AG04450 (cell line): ENCODE measurements at regions not wholly inside any gene's neighbourhood (a gene's known extent, or its start where the extent isn't known, plus 50 kb on each side); places are given as distances from the start of the nearest gene placed in this dataset.

Source experiments
- CTCF ChIA-PET: fragments of 300-600, 350-600 bp; formaldehyde crosslinking; extraction: SDS; loops from one replicate; lab custom pipeline; 2022; ENCODE audit warnings: antibody characterized with exemption, inconsistent platforms; lab: Charles Lee
- POLR2A ChIA-PET: fragments of 350-600 bp; formaldehyde crosslinking; extraction: SDS; loops from one replicate; lab custom pipeline; 2021; ENCODE audit warnings: antibody characterized with exemption, inconsistent platforms; lab: Yijun Ruan, JAX
- DNase-seq: peaks from one replicate; pipeline ENCODE4 v3.0.0-alpha.2; 2011; ENCODE audit warnings: low read depth, low spot score
- H3K27ac ChIP-seq: one replicate; pipeline ENCODE4 v1.5.1; 2012; ENCODE audit warnings: low read depth, low read length, control low read depth
- H3K27me3 ChIP-seq: one replicate; pipeline ENCODE4 v1.6.0; 2012; ENCODE audit warnings: low read length; ENCODE audit not compliant: control insufficient read depth, insufficient read depth
- H3K4me3 ChIP-seq: 2 replicates; pipeline ENCODE4 v1.5.1; 2011; ENCODE audit warnings: mild to moderate bottlenecking, low read depth, low read length, control low read depth
- H3K9me3 ChIP-seq: 2 replicates; pipeline ENCODE4 v1.5.1; 2012; ENCODE audit warnings: low read length; ENCODE audit not compliant: control insufficient read depth, insufficient read depth
- CTCF ChIP-seq: IDR thresholded peaks from 2 replicates; pipeline ENCODE4 v1.5.1; 2011; ENCODE audit warnings: low read depth, low read length, control low read depth, inconsistent platforms

- TF ChIP-seq CTCF, result no peak
- H3K9me3 ChIP-seq, result no peaks in the 10 kb centered on the region
- no peak overlapping the region for H3K27ac ChIP-seq
- ChIA-PET POLR2A (no interaction called here), CTCF (no interaction called here)
- no peak for DNase-seq
- peaks cover 7% of the 10 kb centered on the region for H3K27me3 ChIP-seq
- no peak overlapping the region for H3K4me3 ChIP-seq
Observed at GRCh38 chr11:45748801-45749200, 56.1 kb upstream of the SLC35C1 start.

GRCh38 chr11:45745065-45745811, 59.7 kb upstream of the SLC35C1 start:
- POLR2A ChIA-PET, result no interaction called here

GRCh38 chr11:45743556-45744468, 61.1 kb upstream of the SLC35C1 start:
- Histone ChIP-seq H3K4me3 (no peak overlapping the region), H3K27me3 (peaks cover 5% of the 10 kb centered on the region), H3K9me3 (no peaks in the 10 kb centered on the region), H3K27ac (no peak overlapping the region)
- ChIA-PET POLR2A (no interaction called here), CTCF (no interaction called here)
- no peak for DNase-seq
- TF ChIP-seq CTCF, result no peak

More at GRCh38 chr11:45745065-45745811, 59.7 kb upstream of the SLC35C1 start:
- Histone ChIP-seq H3K4me3 (no peak overlapping the region), H3K9me3 (no peaks in the 10 kb centered on the region), H3K27ac (no peak overlapping the region), H3K27me3 (peaks cover 5% of the 10 kb centered on the region)
- no peak for DNase-seq
- CTCF ChIA-PET, result no interaction called here
- TF ChIP-seq CTCF, result no peak

GRCh38 chr11:45741582-45741981, 63.4 kb upstream of the SLC35C1 start:
- no peak overlapping the region for H3K4me3 ChIP-seq
- CTCF ChIA-PET, result no interaction called here

More at GRCh38 chr11:45741582-45741981, 63.4 kb upstream of the SLC35C1 start:
- H3K9me3 ChIP-seq, result no peaks in the 10 kb centered on the region; the same call in 1 of the 2 replicates
- no peak for TF ChIP-seq CTCF
- no peak for DNase-seq
- POLR2A ChIA-PET, result no interaction called here
- no peak overlapping the region for H3K27ac ChIP-seq
- peaks cover 5% of the 10 kb centered on the region for H3K27me3 ChIP-seq
